HG02588 (cell line): ENCODE measurements at regions not wholly inside any gene's neighbourhood (a gene's known extent, or its start where the extent isn't known, plus 50 kb on each side); places are given as distances from the start of the nearest gene placed in this dataset.

ENCODE experiments used
- ATAC-seq: cut with Tn5 transposase; IDR thresholded peaks from one replicate; pipeline ENCODE4 v1.9.1; 2021; ENCODE audit warnings: mild to moderate bottlenecking, moderate library complexity; ENCODE audit not compliant: unreplicated experiment

GRCh38 chrX:39710776-39711175 is 387.0 kb downstream of the BCOR start:
- ATAC-seq: no peak

DNA sequence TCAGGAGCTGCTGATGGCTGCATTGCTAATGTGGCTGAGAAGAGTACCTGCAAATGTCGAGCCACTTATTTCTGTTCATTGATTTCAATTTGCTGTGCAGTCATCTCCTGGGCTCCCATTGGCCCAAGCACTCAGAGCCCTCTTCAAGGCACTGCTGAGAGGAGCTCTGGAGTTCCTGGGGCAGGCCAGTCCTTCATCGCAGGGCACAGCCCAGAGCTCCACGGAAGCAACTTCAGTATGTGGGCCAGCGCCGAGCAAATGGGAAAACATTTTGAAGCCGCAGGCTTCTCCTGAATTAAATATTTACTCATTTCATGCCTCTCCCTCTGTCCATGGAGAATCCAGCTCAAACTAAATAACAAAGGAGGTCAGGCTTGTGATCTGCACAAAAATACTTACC is 383.3 kb downstream of the BCOR start:
- no peak for ATAC-seq

- no peak for ATAC-seq
Measured at GRCh38 chrX:39716401-39716800, 381.4 kb downstream of the BCOR start.

DNA sequence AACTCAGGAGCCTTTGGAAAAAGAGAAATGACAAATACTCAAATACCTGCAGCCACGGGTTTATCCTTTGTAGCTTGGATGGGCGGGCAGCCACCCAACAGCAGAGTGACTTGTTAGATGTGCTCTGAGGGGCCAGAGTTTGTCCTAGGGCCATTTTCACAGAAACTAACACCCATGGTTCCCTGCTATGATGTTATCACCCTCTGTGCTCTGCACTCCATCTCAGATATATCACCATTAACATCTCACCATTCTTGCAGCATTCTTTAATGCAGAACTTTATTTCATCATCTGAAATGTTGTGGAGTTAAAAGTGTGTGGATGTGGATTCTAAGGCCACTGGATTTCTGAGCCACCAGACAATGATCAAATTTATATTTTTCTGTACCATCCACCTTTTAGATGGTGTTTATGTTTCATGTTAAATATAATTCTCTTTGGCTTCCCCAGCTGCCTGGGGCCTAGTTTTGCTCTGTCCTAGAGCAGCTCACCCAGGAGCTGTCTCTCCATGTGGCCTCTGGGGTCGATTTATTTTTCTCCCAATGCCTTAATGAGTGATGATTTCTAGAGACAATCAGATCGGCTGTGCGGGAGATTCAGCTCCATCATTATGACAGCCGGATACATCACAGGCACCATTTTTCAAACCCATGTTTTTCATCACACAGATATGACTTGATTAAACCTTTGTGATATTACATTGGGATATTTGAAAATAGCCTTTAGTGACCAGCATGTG is 380.8 kb downstream of the BCOR start:
- ATAC-seq: no peak

GRCh38 chrX:39718981-39719380 is 378.8 kb downstream of the BCOR start:
- ATAC-seq: no peak

GRCh38 chrX:39720945-39721344 is 376.8 kb downstream of the BCOR start:
- ATAC-seq: no peak

GRCh38 chrX:39721566-39722279 is 376.0 kb downstream of the BCOR start:
- no peak for ATAC-seq

DNA sequence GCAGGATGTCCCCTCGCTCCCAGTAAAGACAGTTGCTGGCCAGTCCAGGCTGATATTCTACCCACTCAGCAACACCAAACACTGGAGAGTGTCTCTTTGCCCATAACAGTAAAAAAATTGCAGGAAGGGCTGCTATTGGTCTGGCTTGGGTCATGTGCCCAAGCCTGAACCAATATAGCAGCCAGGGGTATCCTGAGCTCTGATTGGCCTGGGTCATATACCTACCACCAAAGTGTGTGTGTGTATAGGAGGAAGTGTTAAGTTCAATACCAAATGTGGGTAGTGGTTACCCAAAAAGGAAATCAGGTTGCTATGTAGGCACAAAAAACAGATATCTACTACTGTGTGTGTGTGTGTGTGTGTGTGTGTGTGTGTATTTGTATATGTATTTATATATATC is 373.2 kb downstream of the BCOR start:
- ATAC-seq: no peak

GRCh38 chrX:39725114-39725513 is 372.6 kb downstream of the BCOR start:
- ATAC-seq: no peak

DNA sequence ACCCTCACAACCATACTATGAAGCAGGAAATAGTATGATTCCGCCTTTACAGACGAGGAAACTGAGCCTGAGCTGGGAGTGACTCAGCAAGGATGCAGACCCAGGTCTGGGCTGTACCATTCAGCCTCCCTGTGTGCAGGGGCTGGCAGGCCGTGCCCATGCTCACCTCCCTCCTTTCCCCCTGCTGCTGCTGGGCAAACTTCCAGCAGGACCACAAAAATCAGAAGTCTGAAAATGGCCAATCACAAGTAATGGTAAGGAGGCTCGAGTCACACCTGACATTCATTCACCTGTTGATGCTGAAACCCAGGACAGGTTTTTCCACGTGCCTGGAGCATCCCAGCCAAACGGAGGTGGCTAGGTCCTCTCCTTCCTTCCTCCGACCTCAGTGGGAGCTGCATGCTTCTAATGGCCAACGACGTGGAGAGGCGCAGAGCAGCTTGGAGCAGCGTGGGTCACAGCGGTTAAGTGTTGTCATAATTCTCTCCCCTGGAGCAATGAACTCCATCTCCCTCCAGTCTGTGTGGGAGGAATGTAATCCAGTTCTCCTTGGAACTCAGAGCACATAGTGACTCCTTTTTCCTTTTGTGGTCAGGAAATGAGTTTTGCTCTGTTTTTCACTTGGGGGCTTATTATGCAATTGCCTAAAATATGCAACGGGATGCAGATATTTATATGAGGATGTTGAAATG is 371.7 kb downstream of the BCOR start:
- ATAC-seq: no peak

GRCh38 chrX:39726771-39727170 is 371.0 kb downstream of the BCOR start:
- ATAC-seq: no peak

DNA sequence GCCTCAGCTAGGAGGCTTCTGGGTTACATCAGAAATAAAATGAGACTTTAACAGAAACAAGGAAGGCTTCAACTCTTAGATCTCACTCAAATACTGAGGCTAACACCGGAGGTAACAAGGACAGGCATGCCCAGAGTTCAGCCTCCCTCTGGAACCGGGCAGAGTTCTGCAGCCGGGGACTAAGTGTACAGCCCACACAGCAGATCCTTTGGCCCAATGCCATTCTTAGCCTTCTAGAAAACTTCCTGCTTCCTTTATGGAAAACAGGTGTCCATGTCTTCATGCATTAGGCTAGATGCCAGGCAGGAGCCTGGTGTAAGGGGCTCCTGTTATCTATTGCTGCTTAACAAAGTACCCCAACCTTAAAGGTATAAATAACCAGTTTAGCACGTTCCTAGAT is 369.7 kb downstream of the BCOR start:
- ATAC-seq: no peak

DNA sequence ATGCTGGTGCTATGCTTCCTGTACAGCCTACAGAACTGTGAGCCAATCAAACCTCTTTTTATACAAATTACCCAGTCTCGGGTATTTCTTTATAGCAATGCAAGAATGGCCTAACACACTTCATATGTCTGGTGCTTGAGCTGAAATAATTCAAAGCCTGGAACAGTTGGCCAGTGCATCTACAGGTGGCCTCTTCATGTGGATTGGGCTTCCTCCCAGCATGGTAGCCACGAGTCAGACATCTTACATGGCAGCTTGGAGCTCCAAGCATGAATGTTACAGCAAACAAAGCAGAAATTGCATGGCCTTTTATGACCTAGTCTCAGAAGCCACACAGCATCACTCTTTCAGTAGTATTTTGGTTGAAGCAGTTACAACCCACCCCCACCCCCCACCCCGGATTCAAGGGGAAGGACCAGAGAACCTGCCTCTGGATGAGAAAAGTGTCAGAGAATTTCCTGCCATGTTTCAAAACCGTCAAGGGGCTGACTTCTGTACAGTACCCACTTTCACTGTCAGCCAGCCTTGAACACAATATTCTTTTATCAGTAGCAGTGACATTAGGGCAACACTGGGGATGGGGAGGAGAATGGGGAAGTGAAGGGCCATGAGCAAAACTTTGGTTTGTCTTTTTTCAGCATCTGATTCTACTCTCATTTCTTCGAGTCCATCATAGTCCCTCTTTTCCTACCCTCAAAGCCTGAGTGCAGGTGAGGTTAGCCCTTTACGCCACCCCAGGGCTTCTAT is 368.7 kb downstream of the BCOR start:
- ATAC-seq: no peak

GRCh38 chrX:39729981-39730661 is 367.6 kb downstream of the BCOR start:
- no peak for ATAC-seq

GRCh38 chrX:39730662-39731329 is 367.0 kb downstream of the BCOR start:
- no peak for ATAC-seq

- no peak for ATAC-seq
Measured at GRCh38 chrX:39731330-39731667, 366.5 kb downstream of the BCOR start.

GRCh38 chrX:39731735-39732134 is 366.0 kb downstream of the BCOR start:
- no peak for ATAC-seq

DNA sequence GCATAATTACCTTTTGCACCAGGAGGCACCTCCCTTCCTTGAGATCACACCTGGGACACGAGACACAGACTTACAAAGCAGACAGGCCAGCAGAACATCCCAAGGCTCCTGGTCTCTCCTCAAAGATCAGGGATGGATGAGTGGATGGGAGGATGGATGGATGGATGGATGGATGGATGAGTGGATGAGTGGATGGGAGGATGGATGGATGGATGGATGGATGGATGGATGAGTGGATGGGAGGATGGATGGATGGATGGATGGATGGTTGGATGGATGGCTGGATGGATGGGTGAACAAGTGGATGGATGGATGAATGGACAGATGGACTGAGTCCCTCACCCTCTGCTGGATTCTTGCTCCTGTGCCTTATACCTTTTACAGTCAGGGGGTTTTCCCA is 364.0 kb downstream of the BCOR start:
- no peak for ATAC-seq

- ATAC-seq: no peak
Measured at GRCh38 chrX:39734174-39734776, 363.5 kb downstream of the BCOR start.
